Osteocyte (in vitro differentiated cells): ENCODE measurements at regions not wholly inside any gene's neighbourhood (a gene's known extent, or its start where the extent isn't known, plus 50 kb on each side); places are given as distances from the start of the nearest gene placed in this dataset.

Experiments
- DNase-seq: peaks from one replicate; pipeline ENCODE4 v3.0.0; 2021; ENCODE audit warnings: mixed read lengths; ENCODE audit not compliant: unreplicated experiment; ENCODE audit errors: extremely low spot score
- H3K27ac Mint-ChIP-seq: one replicate; pipeline ENCODE4 v1.8.0; 2021; ENCODE audit warnings: mild to moderate bottlenecking, mixed read lengths; ENCODE audit not compliant: unreplicated experiment
- H3K27me3 Mint-ChIP-seq: one replicate; pipeline ENCODE4 v1.8.0; 2021; ENCODE audit warnings: mixed read lengths; ENCODE audit not compliant: unreplicated experiment
- H3K36me3 Mint-ChIP-seq: one replicate; pipeline ENCODE4 v1.8.0; 2021; ENCODE audit warnings: mixed read lengths; ENCODE audit not compliant: unreplicated experiment
- H3K4me1 Mint-ChIP-seq: one replicate; pipeline ENCODE4 v1.8.0; 2021; ENCODE audit warnings: mixed read lengths; ENCODE audit not compliant: unreplicated experiment
- H3K4me3 Mint-ChIP-seq: one replicate; pipeline ENCODE4 v1.8.0; 2021; ENCODE audit warnings: mild to moderate bottlenecking, moderate library complexity, mixed read lengths; ENCODE audit not compliant: unreplicated experiment
- H3K9me3 Mint-ChIP-seq: one replicate; pipeline ENCODE4 v1.8.0; 2021; ENCODE audit warnings: mixed read lengths; ENCODE audit not compliant: unreplicated experiment
- TF ChIP-seq, protein P1 (sequence below): fragments of 200-600 bp; sonication (generic); IDR thresholded peaks from 2 replicates; pipeline ENCODE4 v1.5.0; 2021; ENCODE audit warnings: antibody characterized with exemption, mild to moderate bottlenecking, moderate library complexity

DNA sequence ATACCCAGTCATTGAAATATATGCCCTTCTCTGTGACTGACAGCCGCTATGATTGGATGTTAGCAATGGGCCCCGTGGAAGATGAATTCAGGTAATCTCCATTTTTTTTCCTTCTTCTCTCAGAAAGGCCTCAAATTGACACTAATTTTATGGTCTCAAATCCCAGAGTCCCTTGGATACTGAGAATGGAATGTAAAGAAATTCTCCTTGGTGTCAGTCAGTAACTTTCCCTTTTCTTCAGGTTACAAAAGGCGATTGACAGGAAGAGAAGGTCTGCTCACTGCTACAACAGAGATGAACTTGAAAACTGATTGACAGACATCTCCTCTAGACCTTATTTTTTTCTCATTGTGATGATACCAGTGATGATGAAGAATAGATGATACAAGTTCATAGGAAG, 748.3 kb downstream of the MAT2B start:
- Mint-ChIP-seq H3K27me3 (peaks cover 3% of the 10 kb centered on the region), H3K4me3 (no peak overlapping the region), H3K27ac (no peak overlapping the region), H3K9me3 (no peaks in the 10 kb centered on the region), H3K36me3 (no peaks in the 10 kb centered on the region), H3K4me1 (no peaks in the 10 kb centered on the region)
- no peak for DNase-seq
- TF ChIP-seq, protein P1, sequence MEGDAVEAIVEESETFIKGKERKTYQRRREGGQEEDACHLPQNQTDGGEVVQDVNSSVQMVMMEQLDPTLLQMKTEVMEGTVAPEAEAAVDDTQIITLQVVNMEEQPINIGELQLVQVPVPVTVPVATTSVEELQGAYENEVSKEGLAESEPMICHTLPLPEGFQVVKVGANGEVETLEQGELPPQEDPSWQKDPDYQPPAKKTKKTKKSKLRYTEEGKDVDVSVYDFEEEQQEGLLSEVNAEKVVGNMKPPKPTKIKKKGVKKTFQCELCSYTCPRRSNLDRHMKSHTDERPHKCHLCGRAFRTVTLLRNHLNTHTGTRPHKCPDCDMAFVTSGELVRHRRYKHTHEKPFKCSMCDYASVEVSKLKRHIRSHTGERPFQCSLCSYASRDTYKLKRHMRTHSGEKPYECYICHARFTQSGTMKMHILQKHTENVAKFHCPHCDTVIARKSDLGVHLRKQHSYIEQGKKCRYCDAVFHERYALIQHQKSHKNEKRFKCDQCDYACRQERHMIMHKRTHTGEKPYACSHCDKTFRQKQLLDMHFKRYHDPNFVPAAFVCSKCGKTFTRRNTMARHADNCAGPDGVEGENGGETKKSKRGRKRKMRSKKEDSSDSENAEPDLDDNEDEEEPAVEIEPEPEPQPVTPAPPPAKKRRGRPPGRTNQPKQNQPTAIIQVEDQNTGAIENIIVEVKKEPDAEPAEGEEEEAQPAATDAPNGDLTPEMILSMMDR: no peak

DNA sequence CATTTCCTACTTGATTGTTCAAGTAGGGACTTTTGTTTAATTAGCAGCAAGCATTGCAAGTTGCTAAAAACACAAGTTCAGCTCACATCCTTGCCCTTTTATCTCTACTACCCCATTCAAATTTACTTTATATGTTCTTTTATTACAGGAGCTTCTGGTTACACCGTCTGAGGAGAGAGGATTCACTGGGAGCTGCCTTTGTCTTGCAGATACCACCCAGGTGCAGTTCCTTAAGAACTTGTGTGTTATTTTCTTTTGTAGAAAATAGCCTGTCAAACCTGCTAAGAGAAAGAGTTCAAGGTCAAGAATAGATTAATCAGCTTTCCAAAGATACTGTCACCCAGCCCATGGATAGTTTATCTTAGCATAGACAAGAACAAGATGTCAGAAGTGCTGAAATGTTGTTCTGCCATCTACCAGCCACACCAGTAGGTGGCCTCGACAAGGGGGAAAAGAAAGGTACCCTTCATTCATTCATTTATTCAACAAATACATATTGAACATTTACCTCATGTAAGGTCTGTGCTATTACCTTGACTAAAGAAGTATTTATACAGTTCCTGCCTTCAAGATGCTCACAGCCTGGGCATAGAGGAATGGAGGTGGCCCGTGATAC, 750.3 kb downstream of the MAT2B start:
- no peak overlapping the region for H3K27ac Mint-ChIP-seq
- no peaks in the 10 kb centered on the region for H3K4me1 Mint-ChIP-seq
- H3K27me3 Mint-ChIP-seq: peaks cover 3% of the 10 kb centered on the region
- no peak overlapping the region for H3K4me3 Mint-ChIP-seq
- no peak for DNase-seq
- TF ChIP-seq, protein P1: no peak
- H3K36me3 Mint-ChIP-seq: no peaks in the 10 kb centered on the region
- no peaks in the 10 kb centered on the region for H3K9me3 Mint-ChIP-seq

DNA sequence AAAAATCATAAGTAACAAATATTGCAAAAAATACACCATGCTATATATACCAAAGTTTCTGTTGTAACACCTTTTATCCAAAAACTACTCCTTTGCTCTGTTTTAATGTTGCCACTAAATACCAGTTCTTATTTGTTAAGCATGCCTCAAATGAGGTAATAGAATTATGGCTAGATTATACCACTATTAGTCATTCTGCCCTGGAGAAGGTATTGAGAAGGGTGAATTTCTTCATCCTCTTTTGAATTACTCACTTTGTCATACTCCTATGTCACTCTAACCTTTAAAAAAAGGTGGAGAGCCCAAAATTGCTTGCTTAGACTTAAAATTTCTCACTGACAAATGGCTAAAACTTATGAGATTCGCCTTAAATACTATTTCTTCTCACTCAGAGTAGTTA, 750.9 kb downstream of the MAT2B start:
- H3K4me1 Mint-ChIP-seq: no peaks in the 10 kb centered on the region
- no peaks in the 10 kb centered on the region for H3K9me3 Mint-ChIP-seq
- no peaks in the 10 kb centered on the region for H3K36me3 Mint-ChIP-seq
- no peak overlapping the region for H3K27ac Mint-ChIP-seq
- H3K4me3 Mint-ChIP-seq: no peak overlapping the region
- DNase-seq: no peak
- TF ChIP-seq, protein P1: no peak
- peaks cover 3% of the 10 kb centered on the region for H3K27me3 Mint-ChIP-seq

DNA sequence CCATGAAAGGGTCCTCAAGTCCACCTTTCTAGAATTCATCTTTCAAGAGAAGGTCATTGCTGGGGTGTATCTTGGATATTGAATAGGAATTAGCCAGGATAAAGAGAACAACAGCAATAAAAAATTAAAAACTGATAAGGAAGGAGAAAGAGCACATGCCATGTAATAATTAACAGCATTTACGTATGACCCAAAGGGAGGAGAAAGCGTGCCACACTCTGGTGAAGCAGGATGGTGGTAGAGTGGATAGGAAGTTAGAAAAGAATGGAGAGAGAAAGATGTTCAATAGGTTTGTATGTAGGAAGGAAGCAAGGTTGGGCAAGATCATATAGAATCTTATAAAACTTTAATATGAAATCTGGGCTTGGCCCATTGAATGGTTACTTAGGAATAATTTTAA, 751.5 kb downstream of the MAT2B start:
- H3K4me3 Mint-ChIP-seq: no peak overlapping the region
- TF ChIP-seq, protein P1: no peak
- H3K27me3 Mint-ChIP-seq: peaks cover 3% of the 10 kb centered on the region
- H3K27ac Mint-ChIP-seq: no peak overlapping the region
- H3K36me3 Mint-ChIP-seq: no peaks in the 10 kb centered on the region
- DNase-seq: no peak
- H3K9me3 Mint-ChIP-seq: no peaks in the 10 kb centered on the region
- H3K4me1 Mint-ChIP-seq: no peaks in the 10 kb centered on the region

DNA sequence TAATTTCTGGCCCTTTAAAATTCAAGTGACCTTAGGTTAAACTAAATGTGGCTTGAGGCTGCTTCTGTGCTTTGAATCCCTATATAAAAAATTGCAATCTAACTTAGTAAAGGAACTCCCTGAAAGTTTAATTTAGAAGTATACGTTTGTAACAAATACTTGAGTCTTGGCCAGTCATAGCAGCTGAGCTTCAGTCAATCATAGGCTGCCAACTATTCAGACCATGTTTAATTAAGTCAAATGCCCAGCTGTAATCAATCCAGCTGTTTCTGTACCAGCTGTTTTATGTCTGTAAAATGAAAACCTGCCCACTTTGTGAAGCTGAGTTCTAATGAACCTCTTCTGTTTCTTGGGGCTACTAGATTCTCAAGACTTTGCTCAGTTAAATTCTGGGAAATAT, 760.1 kb downstream of the MAT2B start:
- no peak overlapping the region for H3K27ac Mint-ChIP-seq
- H3K4me3 Mint-ChIP-seq: no peak overlapping the region
- H3K27me3 Mint-ChIP-seq: peaks cover 9% of the 10 kb centered on the region
- TF ChIP-seq, protein P1: no peak
- H3K9me3 Mint-ChIP-seq: peaks cover 14% of the 10 kb centered on the region
- H3K4me1 Mint-ChIP-seq: no peaks in the 10 kb centered on the region
- H3K36me3 Mint-ChIP-seq: no peaks in the 10 kb centered on the region
- DNase-seq: no peak
